Activated CD4-positive, alpha-beta T cell treated with anti-CD3 and anti-CD28 coated beads, Interleukin-2, amount 10 ng/mL, durations not matched to agents 7 days and 5 days (primary cell): ENCODE measurements at regions not wholly inside any gene's neighbourhood (a gene's known extent, or its start where the extent isn't known, plus 50 kb on each side); places are given as distances from the start of the nearest gene placed in this dataset.

Experiments
- CTCF ChIA-PET: fragments of 350-600 bp; sonication (Branson Sonifier 250); formaldehyde crosslinking; loops from one replicate; lab custom pipeline; 2021; ENCODE audit warnings: antibody characterized with exemption; lab: Charles Lee
- POLR2A ChIA-PET: fragments of 350-600 bp; sonication (Branson Sonifier 250); formaldehyde crosslinking; loops from one replicate; lab custom pipeline; 2021; ENCODE audit warnings: antibody characterized with exemption; lab: Charles Lee
- DNase-seq: peaks from one replicate; pipeline ENCODE4 v3.0.0-alpha.2; 2020
- H3K27ac Mint-ChIP-seq: one replicate; pipeline ENCODE4 v1.8.0; 2021; ENCODE audit warnings: mild to moderate bottlenecking, moderate library complexity, mixed read lengths
- H3K27me3 Mint-ChIP-seq: one replicate; pipeline ENCODE4 v1.8.0; 2021; ENCODE audit warnings: mixed read lengths
- H3K36me3 Mint-ChIP-seq: one replicate; pipeline ENCODE4 v1.8.0; 2021; ENCODE audit warnings: low read depth, mixed read lengths
- H3K4me1 Mint-ChIP-seq: one replicate; pipeline ENCODE4 v1.8.0; 2021; ENCODE audit warnings: mixed read lengths
- H3K4me3 Mint-ChIP-seq: one replicate; pipeline ENCODE4 v1.8.0; 2021; ENCODE audit warnings: mild to moderate bottlenecking, moderate library complexity, mixed read lengths
- H3K9me3 Mint-ChIP-seq: one replicate; pipeline ENCODE4 v1.8.0; 2021; ENCODE audit warnings: mixed read lengths

GRCh38 chr6:63371104-63371715 is 51.4 kb upstream of the LGSN start:
- ChIA-PET CTCF (no interaction called here), POLR2A (no interaction called here)
- Mint-ChIP-seq H3K36me3 (no peaks in the 10 kb centered on the region), H3K27ac (no peak overlapping the region), H3K4me3 (no peak overlapping the region), H3K9me3 (no peaks in the 10 kb centered on the region), H3K27me3 (no peaks in the 10 kb centered on the region), H3K4me1 (no peaks in the 10 kb centered on the region)
- DNase-seq: no peak

DNA sequence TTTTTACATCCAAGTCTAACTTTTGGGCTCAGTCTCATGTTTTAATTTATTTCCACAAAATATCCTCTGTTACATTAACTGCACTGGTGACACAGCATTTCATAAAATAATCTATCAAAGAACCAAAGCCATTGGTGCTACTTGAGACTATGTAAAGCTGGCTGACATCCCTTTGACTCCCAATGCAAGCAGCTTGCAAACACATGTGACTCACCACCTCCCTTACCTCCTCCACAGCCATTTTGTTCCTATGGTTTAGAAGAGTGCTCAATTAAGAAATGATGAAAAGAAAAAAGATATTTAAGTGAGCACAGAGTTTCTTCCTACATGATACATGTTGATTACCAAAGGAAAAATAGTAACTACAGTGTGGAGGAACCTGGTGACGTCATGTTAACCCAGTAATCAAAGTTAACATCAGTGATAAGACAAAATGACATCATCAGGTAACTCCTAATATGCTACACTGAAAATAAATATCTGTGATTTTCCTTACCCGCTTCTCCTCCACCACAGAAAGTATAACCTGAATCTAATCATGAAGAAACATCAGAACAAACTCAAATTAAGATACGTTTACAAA is 53.3 kb upstream of the LGSN start:
- CTCF ChIA-PET: no interaction called here
- no peak for DNase-seq
- Mint-ChIP-seq H3K4me3 (no peak overlapping the region), H3K4me1 (no peaks in the 10 kb centered on the region), H3K36me3 (no peaks in the 10 kb centered on the region), H3K27ac (no peak overlapping the region), H3K27me3 (no peaks in the 10 kb centered on the region), H3K9me3 (no peaks in the 10 kb centered on the region)
- POLR2A ChIA-PET: no interaction called here

- CTCF ChIA-PET: no interaction called here
Measured at GRCh38 chr6:63389191-63389844, 69.5 kb upstream of the LGSN start.

GRCh38 chr6:63391203-63391970 is 71.6 kb upstream of the LGSN start:
- Mint-ChIP-seq H3K27ac (no peak overlapping the region), H3K27me3 (no peaks in the 10 kb centered on the region), H3K4me1 (no peaks in the 10 kb centered on the region), H3K4me3 (no peak overlapping the region), H3K36me3 (no peaks in the 10 kb centered on the region), H3K9me3 (no peaks in the 10 kb centered on the region)
- DNase-seq: no peak
- ChIA-PET CTCF (no interaction called here), POLR2A (no interaction called here)

More at GRCh38 chr6:63389191-63389844, 69.5 kb upstream of the LGSN start:
- H3K9me3 Mint-ChIP-seq: no peaks in the 10 kb centered on the region
- H3K4me3 Mint-ChIP-seq: no peak overlapping the region
- no peak overlapping the region for H3K27ac Mint-ChIP-seq
- H3K27me3 Mint-ChIP-seq: no peaks in the 10 kb centered on the region
- no peaks in the 10 kb centered on the region for H3K4me1 Mint-ChIP-seq
- POLR2A ChIA-PET: no interaction called here
- H3K36me3 Mint-ChIP-seq: no peaks in the 10 kb centered on the region
- no peak for DNase-seq

- no peaks in the 10 kb centered on the region for H3K36me3 Mint-ChIP-seq
- ChIA-PET POLR2A (no interaction called here), CTCF (no interaction called here)
- H3K4me1 Mint-ChIP-seq: no peaks in the 10 kb centered on the region
- H3K9me3 Mint-ChIP-seq: no peaks in the 10 kb centered on the region
- no peaks in the 10 kb centered on the region for H3K27me3 Mint-ChIP-seq
- no peak overlapping the region for H3K4me3 Mint-ChIP-seq
- H3K27ac Mint-ChIP-seq: no peak overlapping the region
- DNase-seq: no peak
Measured at GRCh38 chr6:63392092-63392724, 72.4 kb upstream of the LGSN start.

GRCh38 chr6:63394656-63395308 is 75.0 kb upstream of the LGSN start:
- H3K27me3 Mint-ChIP-seq: no peaks in the 10 kb centered on the region
- H3K36me3 Mint-ChIP-seq: no peaks in the 10 kb centered on the region
- H3K4me3 Mint-ChIP-seq: no peak overlapping the region
- no peaks in the 10 kb centered on the region for H3K4me1 Mint-ChIP-seq
- H3K9me3 Mint-ChIP-seq: no peaks in the 10 kb centered on the region
- ChIA-PET CTCF (no interaction called here), POLR2A (no interaction called here)
- no peak for DNase-seq
- H3K27ac Mint-ChIP-seq: no peak overlapping the region

DNA sequence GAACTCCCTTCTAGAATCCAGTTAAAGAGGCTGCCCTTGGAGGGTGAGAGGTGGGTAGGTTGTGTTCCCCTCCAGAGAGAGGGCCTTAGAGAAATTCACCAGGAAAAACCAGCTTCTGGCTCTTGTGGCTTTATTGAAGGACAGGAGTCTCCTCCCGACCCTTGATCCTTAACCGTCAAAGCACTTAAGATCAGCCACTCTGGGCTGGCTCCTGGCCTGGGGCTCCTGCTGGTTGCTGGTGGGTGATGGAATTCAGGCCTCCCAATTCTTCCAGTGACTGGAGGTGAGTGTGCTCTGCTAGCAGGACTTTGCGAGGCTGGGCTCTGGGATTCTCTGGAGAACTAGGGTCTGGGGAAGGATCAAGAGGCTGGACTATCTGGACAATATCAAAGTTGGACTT is 75.6 kb upstream of the LGSN start:
- CTCF ChIA-PET: no interaction called here

DNA sequence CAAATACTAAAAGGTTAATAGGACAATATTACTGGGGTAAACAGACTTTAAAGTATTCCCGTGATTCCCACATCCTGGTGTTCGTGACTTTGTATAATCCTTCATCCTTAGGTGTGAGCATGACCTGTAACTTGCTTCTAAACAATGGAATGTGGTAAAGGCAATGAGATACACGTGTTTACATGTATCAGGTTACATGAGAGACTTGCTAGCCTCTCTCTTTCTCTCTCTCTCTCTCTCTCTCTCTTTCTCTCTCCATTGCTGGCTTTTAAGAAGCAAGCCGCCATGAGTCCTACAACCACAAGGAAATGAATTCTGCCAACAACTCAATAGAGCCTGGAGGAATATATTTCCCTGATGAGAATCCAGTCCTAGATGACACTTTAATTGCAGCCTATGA is 83.9 kb upstream of the LGSN start:
- ChIA-PET POLR2A (no interaction called here), CTCF (no interaction called here)
- Mint-ChIP-seq H3K36me3 (no peaks in the 10 kb centered on the region), H3K9me3 (no peaks in the 10 kb centered on the region), H3K27me3 (no peaks in the 10 kb centered on the region), H3K4me1 (no peaks in the 10 kb centered on the region), H3K27ac (no peak overlapping the region), H3K4me3 (no peak overlapping the region)
- no peak for DNase-seq

More for the DNA sequence above, 75.6 kb upstream of the LGSN start:
- Mint-ChIP-seq H3K4me1 (no peaks in the 10 kb centered on the region), H3K27me3 (no peaks in the 10 kb centered on the region), H3K9me3 (no peaks in the 10 kb centered on the region), H3K36me3 (no peaks in the 10 kb centered on the region), H3K27ac (no peak overlapping the region), H3K4me3 (no peak overlapping the region)
- no peak for DNase-seq
- POLR2A ChIA-PET: no interaction called here

- Mint-ChIP-seq H3K36me3 (no peaks in the 10 kb centered on the region), H3K4me3 (no peak overlapping the region), H3K27me3 (no peaks in the 10 kb centered on the region), H3K9me3 (no peaks in the 10 kb centered on the region), H3K4me1 (no peaks in the 10 kb centered on the region), H3K27ac (no peak overlapping the region)
- POLR2A ChIA-PET: no interaction called here
- CTCF ChIA-PET: no interaction called here
- no peak for DNase-seq
Measured at GRCh38 chr6:63410435-63411426, 90.9 kb upstream of the LGSN start.

- ChIA-PET CTCF (no interaction called here), POLR2A (no interaction called here)
- Mint-ChIP-seq H3K4me1 (no peaks in the 10 kb centered on the region), H3K36me3 (no peaks in the 10 kb centered on the region), H3K4me3 (no peak overlapping the region), H3K27ac (no peak overlapping the region), H3K9me3 (no peaks in the 10 kb centered on the region), H3K27me3 (no peaks in the 10 kb centered on the region)
- no peak for DNase-seq
Measured at GRCh38 chr6:63415286-63415685, 95.5 kb upstream of the LGSN start.

DNA sequence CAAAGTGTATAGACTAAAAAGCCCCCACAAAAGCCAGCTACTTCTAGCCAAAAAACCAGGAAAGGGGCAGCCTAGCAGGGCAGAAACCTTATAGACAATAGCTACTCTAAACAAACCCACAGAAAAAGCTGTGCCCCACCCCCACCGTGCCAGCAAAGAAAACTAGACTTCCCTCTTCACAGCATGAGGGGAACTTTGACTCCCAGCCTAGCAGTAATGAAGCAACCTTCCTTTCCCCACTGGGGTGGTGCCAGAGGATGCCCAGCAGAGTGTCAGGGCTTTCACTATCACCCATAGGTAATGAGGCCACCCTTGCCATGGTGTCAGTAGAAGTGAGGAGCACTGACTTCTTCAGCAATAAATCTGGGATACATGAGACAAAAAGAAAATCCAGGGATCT is 99.0 kb upstream of the LGSN start:
- ChIA-PET CTCF (no interaction called here), POLR2A (no interaction called here)
- DNase-seq: no peak
- H3K4me3 Mint-ChIP-seq: no peak overlapping the region
- no peaks in the 10 kb centered on the region for H3K9me3 Mint-ChIP-seq
- no peaks in the 10 kb centered on the region for H3K36me3 Mint-ChIP-seq
- no peak overlapping the region for H3K27ac Mint-ChIP-seq
- H3K27me3 Mint-ChIP-seq: no peaks in the 10 kb centered on the region
- H3K4me1 Mint-ChIP-seq: no peaks in the 10 kb centered on the region

DNA sequence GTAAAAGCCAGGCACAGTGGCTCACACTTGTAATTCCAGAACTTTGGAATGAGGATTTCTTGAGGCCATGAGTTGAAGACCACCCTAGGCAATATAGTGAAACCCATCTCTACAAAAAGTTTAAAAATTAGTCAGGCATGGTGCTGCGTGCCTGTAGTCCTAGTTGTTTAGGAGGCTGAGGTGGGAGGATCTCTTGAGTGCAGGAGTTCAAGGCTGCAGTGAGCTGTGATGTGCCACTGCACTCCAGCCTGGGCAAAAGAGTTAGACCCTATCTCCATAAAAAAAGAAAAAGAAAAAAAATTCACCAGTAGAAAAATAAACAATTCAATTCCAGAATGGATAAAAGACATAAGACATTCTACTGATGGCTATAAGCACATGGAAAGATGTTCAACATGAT is 104.9 kb upstream of the LGSN start:
- POLR2A ChIA-PET: no interaction called here
- Mint-ChIP-seq H3K27me3 (no peaks in the 10 kb centered on the region), H3K27ac (no peak overlapping the region), H3K36me3 (no peaks in the 10 kb centered on the region), H3K9me3 (no peaks in the 10 kb centered on the region), H3K4me3 (no peak overlapping the region), H3K4me1 (no peaks in the 10 kb centered on the region)
- CTCF ChIA-PET: interaction anchor here (1.0 kb wide), 1 partner anchor 238 kb away, joined by 3 read pairs; no protein-coding TSS in a partner anchor
- no peak for DNase-seq
